ENCODE measurements at regions not wholly inside any gene's neighbourhood (a gene's known extent, or its start where the extent isn't known, plus 50 kb on each side); places are given as distances from the start of the nearest gene placed in this dataset.

DNA sequence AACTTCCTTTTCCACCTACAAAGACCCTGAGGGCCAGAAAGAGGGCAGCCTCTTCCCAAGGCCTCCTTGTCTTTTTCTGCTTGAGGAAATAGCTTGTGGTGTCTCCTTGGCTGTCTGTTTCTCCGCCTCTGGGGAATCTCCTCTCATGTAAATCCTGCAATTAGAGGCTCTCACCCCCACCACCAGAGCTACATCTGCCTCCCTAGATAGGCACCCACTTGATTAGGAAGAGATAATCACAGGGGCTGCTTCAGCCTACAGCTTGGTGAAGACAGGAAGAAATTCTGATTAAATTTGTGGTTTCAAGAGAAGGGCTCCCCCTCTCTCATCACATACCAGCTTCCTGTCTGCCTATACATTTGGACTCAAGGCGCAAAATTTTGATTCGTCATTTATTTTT, 75.6 kb downstream of the TLR4 start:
- TF ChIP-seq EZH2 (IDR thresholded peaks at IDR 0.05; ENCODE audit: borderline replicate concordance, insufficient read depth, low read length, poor library complexity, severe bottlenecking), result no peak
- TF ChIP-seq EP300 (conservative IDR thresholded peaks at IDR 0.05; ENCODE audit: poor library complexity, severe bottlenecking), result no peak

Measured in neural cell (in vitro differentiated cells).